GM19455 (cell line): ENCODE measurements at regions not wholly inside any gene's neighbourhood (a gene's known extent, or its start where the extent isn't known, plus 50 kb on each side); places are given as distances from the start of the nearest gene placed in this dataset.

Source experiments
- ATAC-seq: cut with Tn5 transposase; IDR thresholded peaks from one replicate; pipeline ENCODE4 v1.9.1; 2021; ENCODE audit not compliant: unreplicated experiment

- ATAC-seq = no peak
These were observed 167.6 kb downstream of the RND3 start for GRCh38 chr2:150319658-150320555.

DNA sequence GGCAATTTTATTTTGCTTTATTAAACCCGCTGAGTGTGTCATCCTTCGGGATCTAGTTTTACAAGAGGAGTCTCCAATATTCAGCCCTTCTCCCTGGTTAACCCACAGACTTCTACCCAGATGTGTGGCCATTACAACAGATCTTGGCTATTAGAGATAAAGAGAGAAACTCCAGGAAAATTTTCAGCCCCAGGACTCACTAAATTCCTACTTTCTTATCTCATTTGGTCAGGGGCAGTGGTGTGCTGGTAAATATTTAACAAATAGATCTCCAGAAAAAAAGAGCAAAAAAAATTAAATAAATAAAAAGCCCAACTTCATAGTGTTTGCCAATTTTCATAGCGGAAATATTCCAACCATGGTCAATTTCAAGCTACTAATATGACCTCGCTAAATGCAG lies 168.4 kb downstream of the RND3 start:
- no peak for ATAC-seq

GRCh38 chr2:150312271-150312670 lies 175.2 kb downstream of the RND3 start:
- no peak for ATAC-seq

DNA sequence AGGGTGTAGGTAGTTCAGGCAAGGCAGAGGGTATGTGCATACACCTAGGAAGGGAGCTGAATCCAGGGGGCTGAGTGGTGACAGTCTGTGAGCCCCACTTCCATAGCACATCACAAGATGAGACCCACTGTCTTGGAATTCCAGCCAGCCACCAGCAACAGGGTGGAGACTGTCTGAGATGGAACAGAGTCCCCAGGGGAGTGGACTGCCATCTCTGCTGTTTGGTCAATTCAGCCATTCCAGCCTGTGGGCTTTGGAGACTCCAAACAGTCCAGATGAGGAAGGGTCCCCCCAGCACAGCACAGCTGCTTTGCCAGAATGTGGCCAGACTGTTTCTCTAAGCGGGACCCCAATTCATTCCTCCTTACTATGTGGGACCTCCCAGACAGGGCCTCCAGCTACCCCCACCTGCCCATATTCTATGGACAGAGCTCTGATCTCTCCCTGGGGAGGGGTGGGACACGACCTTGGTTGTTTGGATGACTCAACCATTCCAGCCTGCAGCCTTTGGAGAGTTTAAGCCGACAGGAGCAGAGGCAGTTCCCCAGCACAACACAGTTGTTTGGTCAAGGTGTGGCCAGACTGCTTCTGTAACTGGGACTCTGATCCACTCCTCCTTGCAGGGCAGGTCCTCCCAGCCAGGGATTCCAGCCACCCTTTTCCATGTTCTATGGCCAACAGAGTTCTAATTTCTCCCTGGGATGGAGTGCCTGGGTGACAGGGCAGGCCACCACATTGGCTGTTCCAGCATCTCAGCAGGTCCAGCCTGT lies 178.0 kb downstream of the RND3 start:
- ATAC-seq = no peak

DNA sequence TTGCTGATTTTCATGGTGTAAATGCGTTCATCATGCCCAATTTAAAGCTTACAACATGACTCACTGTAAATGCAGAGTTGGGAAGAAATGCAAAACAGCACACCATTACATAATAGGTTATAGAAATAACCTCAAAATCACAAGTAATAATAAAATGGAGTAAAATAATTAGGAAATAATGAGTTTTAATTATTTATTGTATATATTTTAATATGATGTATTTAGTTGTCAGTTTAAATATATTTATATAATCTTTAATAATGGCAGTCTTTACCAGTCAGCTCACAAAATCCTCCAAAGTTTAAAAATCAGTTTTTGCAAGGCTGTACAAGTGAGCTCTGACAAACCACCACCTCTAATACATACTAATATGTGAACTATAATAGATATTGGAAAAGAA lies 180.2 kb downstream of the RND3 start:
- no peak for ATAC-seq

GRCh38 chr2:150303281-150303680 lies 184.2 kb downstream of the RND3 start:
- no peak for ATAC-seq

DNA sequence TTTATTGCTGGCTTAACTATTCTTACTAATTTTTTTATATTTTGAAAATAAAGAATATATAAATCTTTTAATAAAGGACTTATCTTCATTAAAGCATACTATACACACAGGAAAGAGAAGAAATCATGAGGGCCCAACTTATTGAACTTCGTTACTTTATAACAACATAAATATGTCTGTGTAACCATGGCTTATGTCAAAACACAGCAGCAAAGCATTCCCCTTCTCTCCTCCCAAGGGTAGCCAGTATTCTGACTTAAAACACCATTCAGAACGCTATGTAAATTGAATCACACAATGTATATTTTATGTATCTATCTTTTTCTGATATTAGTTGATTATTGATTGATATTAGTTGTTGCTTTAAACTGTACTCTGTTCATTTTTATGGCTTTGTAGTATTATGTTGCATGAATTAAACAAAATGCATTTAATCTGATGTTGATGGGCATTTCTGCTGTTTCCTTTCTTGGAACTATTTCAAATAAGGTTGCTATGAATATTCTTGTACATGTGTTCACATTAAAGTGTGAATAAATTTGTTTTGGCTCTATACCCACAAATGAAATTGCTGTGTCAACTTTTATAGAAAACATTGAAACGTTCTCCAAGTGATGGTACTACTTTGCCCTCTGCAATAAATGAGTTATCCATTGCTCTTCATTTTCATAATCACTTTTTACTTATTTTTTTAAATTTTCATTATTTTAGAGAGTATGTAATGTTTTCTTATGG lies 188.7 kb downstream of the RND3 start:
- no peak for ATAC-seq

- ATAC-seq = no peak
These were observed 190.5 kb downstream of the RND3 start for GRCh38 chr2:150296770-150297546.

DNA sequence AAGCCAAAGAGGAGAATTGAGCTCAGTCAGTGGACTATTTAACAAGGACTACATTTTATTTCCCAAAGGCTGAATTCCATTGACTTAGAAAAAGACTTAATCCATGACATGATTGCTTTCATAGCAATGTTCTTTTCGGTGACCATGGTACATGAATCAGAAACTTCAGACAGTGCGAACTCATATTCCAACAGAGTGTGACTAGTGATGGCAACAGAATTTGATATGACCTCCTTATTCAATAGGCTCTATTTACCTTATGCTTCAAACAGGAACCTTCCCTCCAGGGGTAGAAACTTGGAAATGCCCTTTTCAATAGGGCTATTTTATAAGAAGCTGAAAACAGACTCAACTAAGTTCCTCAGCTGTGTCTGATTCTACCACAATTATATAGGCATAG lies 191.9 kb downstream of the RND3 start:
- ATAC-seq = no peak

DNA sequence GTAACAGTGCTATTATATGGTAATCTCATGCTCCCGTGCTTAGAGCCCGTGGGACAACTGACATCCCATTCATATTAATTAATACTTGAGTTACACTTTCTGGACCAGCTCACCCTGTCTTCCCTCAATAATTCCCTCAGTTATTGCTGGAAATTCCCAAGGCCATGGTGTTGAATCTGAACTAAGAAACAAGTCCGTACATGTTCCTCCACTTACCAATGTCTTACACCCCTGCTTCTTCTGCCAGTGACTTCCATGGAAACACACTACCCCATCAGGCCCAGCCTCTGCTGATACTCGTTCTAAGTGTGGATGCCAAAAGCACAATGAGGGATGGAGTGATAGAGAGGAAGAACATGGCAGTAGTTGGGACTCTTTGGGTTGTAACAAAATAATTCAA lies 193.7 kb downstream of the RND3 start:
- no peak for ATAC-seq

- no peak for ATAC-seq
These were observed 194.7 kb downstream of the RND3 start for GRCh38 chr2:150292807-150293206.

DNA sequence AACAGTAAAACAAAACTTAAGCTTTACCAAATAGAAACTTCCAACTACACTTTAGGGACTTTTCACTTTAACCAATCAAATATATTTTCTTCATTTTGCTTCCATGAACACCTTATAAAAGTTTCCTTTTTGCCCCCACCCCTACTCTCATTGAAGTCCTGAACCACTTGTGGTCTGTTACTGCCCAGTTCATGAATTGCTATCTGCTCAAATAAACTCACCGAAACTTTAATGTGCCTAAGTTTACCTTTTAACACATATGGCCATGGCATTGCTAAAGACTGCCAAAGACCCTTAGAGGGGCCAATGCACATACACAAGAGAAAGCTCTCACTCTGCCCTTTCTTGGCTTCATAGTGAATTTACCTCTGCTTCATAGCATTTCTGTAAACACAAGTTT lies 195.3 kb downstream of the RND3 start:
- no peak for ATAC-seq

- no peak for ATAC-seq
These were observed 200.6 kb downstream of the RND3 start for GRCh38 chr2:150286730-150287362.

- no peak for ATAC-seq
These were observed 203.4 kb downstream of the RND3 start for GRCh38 chr2:150284116-150284515.

DNA sequence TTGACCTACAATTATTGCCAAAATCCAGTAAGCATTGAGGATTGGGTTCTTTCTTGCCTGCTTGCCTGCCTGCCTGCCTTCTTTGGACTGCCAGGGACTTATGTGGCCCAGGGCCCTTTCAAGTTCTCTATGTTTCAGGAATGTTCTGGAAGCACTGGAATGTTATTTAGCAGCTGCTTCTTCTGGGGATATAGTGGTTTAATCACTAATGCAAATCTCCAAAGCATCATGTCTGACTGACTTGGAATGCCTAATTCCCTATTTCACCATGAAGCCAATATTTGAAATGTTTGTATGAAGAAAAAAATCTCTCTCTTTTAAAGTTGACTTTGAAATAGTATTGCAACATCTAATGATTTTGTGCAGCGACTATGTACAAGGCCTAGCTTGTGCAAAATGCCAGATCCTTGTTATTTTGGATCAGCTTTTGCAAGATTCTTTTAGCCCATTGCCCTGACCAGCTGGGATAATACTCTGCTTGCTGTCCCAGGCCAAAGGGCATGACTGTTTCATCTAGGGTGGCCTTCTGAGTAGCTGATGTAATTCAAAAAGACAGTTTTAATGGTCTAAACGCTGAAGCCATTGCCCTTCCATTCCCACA lies 204.6 kb downstream of the RND3 start:
- ATAC-seq = no peak

DNA sequence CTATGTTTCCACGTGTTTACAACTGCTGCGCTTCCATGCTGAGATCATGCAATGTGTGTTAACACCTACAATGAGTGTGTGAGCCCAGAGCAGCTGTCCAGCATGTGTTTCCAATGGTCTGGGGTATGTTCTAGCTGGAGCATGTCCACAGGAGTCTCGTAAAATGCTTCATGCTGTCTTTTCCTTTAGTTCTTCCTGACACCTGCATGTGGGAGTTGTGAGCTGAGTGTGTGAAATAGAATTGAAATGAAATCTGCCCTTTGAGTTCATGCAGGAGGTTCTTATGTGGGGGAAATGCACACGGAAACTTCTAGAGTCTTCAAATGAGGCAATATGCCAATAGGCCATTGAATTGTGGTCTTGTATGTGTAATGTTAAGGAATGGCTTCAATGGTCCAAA lies 205.1 kb downstream of the RND3 start:
- no peak for ATAC-seq

GRCh38 chr2:150280231-150280630 lies 207.2 kb downstream of the RND3 start:
- ATAC-seq = no peak

DNA sequence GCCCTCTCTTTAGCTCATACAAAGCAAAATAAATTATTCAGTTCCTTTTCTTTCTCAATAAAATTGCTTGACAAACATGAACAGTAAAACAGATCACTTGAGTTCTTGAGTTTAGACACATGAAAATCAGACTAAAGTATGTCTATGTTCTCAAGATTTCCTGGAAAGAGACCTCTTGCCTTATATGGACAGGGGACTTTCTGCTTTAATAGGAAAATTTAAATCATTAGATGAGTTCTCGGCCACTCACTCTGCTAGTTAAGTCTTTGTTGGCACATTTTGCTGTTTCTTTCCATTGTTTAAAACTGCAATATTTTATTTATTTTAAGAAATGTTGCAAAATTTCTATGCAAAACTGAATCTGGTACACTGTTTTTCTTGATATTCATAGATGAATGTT lies 207.8 kb downstream of the RND3 start:
- ATAC-seq = no peak

- ATAC-seq = no peak
These were observed 210.7 kb downstream of the RND3 start for GRCh38 chr2:150276737-150277136.

DNA sequence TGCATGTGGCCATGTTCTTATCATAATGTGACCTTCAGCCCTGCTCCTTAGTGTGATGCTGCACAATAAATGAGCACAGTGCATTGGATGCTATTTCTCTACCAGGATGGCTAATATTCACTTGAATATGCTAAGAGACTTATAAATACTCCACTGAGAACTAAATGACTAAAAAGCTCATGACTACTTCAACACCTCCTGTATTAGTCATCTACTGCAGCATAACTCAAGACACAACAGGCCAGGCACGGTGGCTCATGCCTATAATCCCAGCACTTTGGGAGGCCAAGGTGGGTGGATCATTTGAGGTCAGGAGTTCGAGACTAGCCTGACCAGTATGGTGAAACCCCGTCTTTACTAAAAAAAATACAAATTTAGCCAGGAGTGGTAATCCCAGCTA lies 213.4 kb downstream of the RND3 start:
- no peak for ATAC-seq
